RPMI7951 (cell line): ENCODE measurements at regions not wholly inside any gene's neighbourhood (a gene's known extent, or its start where the extent isn't known, plus 50 kb on each side); places are given as distances from the start of the nearest gene placed in this dataset.

Source experiments
- DNase-seq: peaks from one replicate; pipeline ENCODE4 v3.0.0-alpha.2; 2012; ENCODE audit warnings: low read depth

DNA sequence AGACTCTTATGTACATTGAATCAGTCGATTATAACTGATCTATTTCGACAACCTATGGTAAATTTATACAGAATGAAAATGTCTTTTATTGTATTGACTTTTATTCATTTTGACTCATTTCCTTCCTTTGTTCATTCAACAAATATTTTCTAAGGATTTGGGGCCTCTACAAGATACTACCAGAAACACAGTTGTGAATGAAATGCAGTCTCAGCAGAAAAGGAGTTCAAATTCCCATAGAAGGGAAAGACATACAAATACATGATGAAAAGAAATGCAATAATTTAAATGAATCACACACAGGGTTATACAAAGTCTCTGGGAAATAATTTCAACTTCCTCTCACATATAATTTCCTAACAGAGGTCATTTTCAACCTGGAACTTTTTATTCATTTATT lies 134.0 kb upstream of the SEMA3A start:
- no peak for DNase-seq

DNA sequence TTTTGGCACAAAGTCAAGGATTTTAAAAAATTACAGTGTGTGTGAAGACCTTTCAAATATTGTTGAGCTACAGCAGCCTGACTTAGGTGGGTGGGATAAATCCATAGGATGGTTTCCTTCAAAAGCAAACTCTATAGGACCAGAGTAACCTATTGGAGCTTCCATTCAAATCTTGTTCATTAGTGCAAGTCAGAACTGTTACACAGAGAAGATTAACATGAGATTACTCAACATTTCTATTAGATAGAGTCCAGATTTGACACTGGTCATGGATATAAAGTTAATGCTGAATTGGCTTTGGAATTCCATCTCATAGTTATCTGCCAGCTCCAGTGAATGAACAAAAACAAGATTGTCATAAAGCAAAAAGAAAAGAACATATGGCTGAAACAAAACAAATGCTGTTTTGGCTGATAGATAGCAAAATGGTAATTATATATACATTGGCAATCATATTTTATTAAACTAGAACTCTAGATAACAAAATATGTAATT lies 129.6 kb upstream of the SEMA3A start:
- no peak for DNase-seq

DNA sequence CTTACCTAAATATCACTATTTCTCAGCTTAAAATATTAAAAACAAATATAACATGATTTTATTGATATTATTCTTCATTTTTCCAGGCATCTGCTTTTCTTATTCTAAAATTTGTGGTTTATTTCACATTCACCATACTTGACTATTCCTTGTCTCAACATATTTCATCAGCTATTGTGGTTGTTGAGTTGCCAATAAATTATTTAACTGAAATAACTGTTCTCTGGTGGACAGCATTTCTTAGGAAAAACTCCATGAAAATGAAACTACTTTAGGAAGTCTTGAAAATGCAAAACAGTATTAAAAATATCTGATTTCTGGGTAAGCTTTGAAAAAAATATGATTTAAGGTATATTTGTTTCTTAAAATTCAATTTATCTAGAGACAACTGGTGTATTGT lies 122.9 kb upstream of the SEMA3A start:
- no peak for DNase-seq

DNA sequence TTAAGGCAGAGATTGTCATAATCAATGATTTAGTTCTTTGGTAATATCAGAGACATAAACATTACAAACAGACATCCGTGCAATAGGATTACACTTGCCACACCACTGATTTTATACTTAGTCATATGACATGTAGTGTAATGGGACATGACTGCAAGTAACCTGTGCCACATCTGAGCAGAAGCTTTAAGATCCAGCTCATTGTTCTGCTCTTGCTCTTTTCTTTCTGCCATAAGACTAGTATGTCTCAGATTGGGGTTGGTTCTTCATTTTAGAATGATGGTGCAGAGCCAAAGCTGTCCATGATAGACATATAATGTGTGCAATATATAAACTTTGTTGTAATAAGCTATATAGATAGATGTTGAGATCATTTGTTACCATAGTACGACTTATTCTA lies 119.7 kb upstream of the SEMA3A start:
- no peak for DNase-seq

DNA sequence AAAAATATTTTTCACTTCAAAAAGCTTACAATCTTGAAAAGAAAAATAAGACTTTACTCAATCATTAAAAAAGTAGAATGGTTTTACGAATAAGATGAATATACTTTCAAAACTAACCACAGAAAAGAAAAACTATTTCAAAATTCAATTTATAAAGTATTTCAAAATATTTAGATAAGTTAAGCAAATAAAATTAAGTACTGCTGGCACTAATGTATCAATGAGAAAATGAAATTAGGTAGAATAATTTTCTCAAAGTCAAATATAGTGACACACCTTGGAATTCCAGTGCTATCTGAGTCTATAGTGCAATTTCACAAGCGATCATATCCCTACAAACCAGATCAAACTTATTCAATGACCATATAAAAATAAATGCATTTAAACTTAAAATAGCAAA lies 109.8 kb upstream of the SEMA3A start:
- DNase-seq: no peak

DNA sequence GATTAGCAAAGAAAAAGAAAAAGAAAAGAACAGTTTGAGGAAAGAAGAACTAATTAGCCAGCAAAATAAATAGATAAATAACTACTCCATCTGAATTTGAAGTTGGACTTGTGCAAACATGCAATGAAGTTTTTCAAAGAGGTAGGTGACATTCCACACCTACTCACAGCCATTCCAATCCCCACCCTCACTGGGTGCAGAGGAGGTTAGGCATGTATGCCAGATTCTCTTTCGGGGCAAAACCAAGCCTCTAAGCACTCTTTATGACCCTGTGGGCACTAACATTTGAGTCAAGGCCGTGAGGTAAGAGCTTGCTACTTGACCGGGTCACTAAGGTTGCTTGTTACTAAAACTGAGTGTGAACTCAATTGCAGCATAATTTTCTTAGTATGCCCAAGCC lies 108.4 kb upstream of the SEMA3A start:
- DNase-seq: no peak

DNA sequence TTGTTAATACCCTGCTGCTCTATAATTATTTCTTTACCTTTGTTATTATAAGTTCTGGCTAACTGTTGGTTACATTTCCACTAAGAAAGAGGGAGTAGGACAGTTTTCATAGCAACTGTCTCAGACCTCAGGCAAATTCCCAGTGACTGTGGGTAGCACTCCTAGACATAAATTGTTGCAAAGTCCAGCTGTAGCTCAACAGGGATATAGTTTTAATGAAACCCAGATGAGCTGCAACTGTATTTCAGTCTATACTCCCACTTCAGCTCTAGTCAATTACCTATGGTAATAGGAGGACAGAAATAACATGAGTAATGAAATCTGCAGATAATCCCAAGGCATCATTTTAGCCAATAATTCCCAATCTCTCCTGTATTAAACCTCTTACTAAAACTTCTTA lies 103.0 kb upstream of the SEMA3A start:
- DNase-seq: peak; percentile 19

DNA sequence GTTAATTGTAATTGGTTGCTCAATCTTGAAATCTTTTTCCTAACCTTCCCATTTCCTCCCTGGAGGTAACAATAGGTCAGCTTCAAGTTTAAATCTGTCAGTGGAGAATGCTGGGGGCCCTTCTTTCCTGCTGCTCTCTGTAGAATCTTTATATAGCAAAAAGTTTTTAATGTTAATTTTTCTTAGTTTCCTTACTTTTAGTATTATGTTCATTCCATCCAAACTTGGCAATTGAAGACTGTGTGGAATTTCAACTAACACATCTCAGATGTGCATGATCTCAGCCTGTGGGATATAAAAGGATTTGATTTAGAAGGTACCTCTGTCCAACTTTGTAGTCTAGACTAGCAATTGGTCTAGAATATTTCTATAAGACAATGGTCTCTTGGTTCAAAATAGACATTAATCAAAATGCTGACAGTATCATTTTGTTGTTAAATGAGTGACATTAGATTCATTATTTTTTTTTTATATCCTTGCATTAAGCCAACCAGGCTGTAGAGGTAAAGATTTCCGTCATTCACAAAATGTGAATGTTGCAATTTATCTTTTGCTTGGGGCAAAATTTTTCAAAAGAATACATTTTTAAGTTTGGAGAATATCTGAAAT lies 100.4 kb upstream of the SEMA3A start:
- DNase-seq: no peak

DNA sequence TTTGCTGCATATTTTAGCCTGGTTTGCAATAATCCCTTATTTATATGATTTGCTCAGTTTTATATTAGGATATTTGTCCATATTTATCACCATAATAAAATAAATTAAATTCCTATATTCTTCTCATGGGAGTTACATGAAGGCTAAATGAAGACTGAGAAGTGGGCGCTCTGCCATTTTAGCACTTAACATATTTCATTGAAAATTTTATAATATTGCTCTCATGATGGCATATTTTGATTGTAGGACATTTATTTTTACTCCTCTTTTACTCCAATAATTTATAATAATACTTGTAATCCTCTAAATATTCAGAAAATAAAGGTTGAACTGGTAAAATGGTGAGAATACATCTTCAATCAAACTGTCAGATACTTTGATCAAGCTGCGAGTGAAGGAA lies 99.8 kb upstream of the SEMA3A start:
- DNase-seq: no peak

DNA sequence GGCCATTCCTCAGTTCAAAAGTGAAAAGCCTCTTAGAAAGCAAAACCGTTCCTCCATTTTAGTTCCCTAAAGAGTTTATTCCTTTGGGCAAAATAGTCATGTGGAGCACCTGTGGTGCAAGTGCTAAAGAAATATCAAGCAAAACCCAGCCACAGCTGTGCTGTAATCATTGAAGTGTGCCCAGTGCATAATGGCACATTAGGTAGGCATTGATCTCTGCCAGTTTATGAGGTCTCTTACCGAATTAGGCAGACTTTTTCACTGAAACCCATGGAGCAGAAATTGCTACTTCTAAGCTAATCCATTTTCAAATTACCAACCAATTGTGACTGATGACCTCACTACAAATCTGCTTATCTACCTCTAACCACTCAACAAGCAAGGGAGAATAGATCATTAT lies 97.2 kb upstream of the SEMA3A start:
- no peak for DNase-seq

DNA sequence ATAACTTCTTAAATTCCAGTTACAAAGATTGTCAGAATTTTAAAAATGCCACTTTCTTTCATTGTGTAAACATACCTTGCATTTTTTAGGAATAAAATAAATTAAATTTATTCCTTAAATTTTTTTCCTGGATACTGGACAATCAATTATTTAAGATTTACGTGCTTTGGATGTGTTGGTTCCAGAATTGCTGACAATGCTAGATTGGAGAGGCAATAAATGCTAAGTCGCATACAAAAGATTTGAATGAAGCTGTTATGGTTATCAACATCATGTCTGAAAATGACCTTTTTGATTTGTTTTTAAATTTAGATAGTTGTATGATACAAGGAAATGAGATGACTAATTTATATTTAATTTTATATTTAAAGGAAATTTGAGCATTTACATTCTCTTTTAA lies 89.2 kb upstream of the SEMA3A start:
- DNase-seq: no peak

DNA sequence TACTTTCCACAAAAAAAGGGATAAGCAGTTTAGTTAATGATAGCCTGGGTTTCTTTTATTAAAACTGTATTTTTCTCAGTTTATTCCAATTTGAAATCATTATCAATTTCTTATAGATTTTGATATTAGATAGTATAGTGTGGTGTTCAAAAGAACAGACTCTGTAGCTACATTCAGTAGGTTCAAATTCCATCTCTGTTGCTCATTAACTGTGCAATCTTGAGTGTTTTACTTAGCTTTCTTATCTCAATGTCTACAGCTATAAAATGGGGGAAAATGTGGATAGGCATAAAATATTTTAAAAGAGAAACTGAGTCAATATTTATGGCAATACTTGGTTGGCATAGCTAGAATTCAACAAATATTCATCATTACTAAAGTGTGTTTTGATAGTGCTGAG lies 86.9 kb upstream of the SEMA3A start:
- DNase-seq: no peak

DNA sequence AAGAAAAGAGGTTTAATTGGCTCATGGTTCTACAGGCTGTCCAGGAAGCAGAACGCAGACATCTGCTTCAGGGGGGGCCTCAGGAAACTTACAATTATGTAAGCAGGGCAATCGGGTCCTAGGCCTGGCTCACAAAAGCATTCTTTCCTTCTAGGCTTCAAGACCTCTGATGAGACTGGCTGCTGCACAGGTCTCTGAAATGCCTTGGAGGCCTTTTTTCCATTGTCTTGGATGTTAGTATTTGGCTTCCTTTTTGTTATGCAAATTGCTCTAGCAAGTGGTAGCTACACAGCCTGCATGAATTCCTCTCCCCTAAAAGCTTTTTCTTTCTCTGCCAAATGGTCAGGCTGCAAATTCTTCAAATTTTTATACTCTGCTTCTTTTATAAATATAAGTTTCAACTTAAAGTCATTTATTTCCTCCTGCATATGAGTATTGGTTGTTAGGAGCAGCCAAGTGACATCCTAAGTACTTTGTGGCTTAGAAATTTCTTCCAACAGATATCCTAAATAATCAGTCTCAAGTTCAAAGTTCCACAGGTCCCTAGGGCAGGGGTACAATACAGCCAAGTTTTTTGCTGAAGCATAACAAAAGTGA lies 83.1 kb upstream of the SEMA3A start:
- DNase-seq: no peak

DNA sequence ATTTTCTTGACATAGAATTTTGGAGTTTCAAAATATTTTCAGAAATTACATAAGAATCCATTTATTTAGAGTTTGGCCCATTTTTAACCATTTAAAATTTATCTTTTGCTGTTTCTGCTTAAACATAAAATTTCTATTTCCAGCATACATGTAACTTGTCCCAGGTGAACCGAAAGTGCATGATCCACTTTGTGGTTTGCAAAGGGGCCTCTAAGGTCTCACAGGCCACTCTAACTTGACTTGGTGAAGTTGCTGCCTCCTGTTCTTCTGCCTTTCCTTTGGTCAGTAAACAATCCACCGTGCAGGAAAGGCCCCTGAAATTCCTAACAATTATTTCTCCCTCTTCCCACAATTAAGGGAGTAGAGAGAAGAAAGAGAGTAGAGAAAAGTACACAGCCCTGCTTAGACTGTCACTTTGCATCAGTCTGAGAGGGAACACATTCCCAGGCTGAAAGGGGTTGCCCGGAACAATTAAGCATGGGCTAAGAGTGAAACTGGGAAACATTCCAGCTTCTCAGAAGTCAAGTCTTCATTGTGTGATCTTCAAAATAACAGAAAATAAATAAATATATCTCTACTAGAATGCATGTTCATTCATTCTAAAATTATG lies 79.5 kb upstream of the SEMA3A start:
- DNase-seq: peak; percentile 23

DNA sequence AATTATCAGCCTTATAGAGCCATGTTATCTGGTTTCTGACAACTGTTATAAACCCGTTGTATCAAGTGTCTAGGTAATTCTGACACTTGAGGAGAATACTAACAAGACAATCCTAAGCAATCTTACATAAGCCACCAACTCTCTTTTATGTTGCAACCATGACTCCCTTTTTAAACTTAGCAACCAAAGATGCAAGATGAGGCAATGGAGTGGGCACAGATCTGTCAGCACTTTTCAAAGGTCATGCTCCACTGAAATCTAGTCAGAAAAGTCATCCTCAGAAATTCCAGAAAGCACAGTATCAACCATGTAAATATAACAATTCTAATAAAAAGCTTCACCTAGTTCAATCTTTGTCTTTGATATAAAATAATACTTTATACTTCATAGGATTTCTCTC lies 77.0 kb upstream of the SEMA3A start:
- no peak for DNase-seq

DNA sequence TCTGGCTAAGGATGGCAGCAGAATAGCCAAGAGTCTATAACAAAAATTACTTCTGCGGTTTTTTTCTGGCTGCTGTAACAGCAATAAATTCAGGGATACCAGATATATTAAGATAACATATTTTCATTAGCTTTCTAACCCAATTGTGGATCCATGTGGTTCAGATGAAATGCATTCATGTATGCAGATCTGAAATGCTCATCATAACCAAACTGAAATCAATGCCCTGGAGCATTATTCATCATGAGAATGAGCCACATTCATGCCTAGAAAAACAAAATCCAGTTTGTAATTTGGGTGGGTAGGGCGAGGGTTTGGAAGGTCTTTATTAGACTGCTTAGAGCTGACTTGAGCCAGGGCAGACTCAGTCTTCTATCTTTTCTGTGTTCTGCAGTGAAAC lies 69.8 kb upstream of the SEMA3A start:
- peak; percentile 44 for DNase-seq

DNA sequence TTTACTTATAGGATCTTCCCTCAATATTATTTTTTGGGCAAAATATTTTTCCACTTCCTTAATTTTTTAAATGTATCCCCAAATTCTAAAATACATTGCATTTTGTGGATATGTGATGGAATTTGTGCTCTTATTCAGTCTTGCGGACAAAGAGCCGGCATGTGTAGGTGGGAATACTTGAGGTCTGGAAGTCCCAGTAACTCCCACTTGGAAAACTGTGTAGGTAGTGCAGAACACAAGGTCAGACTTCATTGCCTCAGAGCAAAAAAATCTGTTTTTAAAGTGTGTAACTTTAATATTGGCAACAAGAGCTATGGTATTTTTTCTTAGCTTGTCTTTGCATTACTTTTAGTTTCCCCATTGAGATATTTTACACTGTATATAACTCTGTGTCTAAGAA lies 68.5 kb upstream of the SEMA3A start:
- no peak for DNase-seq

DNA sequence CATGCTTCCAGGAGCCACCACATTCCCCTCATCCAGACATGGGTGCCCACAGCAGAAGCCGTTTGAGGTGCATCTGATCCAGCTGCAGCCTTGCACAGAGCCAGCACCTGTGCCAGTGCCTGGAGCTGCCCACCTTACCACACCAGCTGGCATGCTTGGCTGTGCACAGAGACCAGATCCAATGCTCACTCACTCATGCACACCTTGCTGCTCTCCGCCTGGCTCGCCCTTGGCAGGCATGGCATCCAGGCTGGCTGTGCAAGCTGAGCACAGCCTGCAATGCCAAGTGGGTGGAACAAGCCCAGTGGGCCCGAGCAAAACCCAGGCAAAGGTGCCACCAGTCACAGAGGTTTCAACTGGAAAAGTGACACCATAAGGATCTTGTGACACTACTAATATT lies 66.9 kb upstream of the SEMA3A start:
- DNase-seq: no peak

DNA sequence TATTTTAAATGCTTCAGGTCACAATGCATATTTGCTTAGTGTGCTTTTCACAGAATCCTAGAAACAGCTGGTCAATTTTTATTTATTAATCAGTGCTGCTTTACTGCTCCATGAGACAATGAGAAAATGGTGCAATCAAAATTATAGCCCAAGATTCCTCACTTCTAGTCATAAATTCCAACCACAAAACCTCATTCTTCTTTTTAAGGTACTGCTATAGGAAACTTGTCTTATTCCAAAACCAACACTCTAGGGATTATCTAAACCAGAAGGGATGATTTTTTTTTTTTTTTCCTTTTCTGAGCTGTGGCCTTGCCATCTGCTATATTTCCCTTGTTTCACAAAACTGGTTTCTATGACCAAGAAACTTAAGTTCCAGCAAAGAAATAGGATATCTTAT lies 64.0 kb upstream of the SEMA3A start:
- peak; percentile 13 for DNase-seq

DNA sequence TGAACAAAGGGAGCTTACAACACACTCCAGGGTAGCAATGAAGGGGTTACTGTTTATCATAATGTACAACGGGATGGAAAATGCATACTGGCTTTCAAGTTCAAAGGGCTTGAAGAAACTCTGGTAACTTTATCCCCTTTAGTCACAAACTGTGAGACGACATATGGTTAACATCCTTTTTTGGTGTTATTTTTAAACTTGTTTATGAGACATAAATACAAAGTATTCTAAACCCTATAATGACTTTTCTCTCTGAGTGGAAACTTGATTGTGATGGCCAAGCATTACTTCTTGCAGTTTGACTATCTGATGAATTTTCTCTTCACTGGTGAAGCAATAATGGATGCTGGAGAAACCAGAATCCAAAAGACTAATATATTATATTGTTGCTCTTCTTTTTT lies 62.0 kb upstream of the SEMA3A start:
- DNase-seq: peak; percentile 51

DNA sequence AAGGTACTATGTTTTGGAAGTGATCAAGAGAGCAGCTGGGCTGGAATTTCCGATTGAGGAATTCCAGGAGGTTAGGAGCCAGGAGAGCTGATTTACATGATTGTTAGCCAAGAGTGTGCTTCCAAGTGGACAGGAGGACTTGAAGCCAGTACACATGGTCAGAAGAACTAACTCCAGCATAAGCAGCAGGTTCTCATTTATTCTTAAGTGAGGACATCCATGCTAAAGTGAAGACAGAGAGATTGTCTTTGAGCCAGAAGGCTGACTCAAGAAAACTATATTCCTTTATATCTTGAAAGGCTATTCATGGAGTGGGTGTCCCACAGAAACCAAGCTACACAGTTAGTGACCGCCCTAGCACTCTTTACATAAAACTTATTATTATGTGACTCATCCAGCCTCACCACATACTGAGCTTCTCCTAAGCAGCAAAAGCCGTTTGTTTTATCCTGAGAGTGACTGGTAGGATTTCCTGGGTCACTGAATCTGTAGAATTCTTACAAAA lies 56.7 kb upstream of the SEMA3A start:
- peak; percentile 72 for DNase-seq

DNA sequence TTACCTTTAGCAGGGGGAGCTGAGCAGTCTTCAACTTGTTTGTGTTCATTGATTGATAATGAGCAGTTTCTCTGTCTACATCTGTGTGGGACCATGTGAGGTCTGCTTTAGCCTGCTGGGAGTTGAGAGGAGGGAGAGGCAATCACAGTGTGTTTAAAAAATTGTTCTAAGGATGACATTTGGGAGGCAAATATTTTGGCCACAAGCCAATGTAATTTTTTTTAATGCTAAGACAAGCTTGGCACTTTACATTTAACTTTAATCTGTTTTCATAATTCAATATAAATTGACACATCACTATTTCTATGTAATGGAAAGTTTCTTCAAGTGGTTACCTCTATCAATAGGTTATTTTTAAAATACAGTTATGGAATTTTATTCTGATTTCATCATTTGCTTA lies 55.9 kb upstream of the SEMA3A start:
- no peak for DNase-seq

DNA sequence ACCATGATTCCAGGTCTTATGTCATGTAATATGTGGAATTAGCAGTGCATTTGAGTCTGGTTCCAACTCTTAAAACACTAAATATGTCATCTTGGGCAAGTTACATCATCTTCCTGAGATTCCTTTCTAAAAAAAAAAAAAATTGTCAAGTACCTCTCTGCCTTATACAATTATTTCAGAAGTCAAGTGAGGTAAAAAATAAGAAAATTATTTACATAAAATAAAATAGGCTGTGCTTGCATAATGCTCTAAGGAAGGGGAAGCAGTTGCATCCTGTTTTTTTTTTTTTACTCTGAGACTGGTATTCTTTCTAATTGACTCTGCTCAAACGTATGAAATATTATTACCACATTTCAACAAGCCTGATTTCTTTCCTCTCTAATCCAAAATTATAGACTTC lies 55.1 kb upstream of the SEMA3A start:
- no peak for DNase-seq

DNA sequence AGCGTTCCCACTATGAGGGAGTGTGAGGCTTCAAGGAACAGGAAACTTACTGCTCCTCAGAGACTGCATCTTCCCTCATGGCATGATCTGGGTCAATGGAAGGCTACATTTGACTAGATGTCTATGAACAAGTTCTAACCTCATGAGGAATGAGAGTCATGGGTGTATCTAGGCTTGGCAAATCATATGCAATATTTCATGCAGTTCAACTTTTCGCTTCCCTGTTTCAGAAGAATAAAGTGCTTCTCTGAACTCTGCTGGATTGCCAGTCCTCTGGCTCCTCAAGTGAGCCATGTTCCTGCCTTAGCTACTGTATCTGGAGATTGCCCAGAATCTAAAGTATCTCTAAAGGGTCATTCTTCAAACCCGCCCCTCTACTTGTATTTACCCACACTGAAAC lies 54.3 kb upstream of the SEMA3A start:
- no peak for DNase-seq
